WI38 (cell line): ENCODE measurements at regions not wholly inside any gene's neighbourhood (a gene's known extent, or its start where the extent isn't known, plus 50 kb on each side); places are given as distances from the start of the nearest gene placed in this dataset.

Experiments used
- H3K4me3 ChIP-seq: 2 replicates; pipeline ENCODE4 v1.5.1; 2011; ENCODE audit warnings: low read depth, mild to moderate bottlenecking, control low read depth, low read length
- TF ChIP-seq, protein P1 (sequence below): IDR thresholded peaks from 2 replicates; pipeline ENCODE4 v1.5.1; 2012; ENCODE audit warnings: low read depth, mild to moderate bottlenecking, control low read depth, low read length

DNA sequence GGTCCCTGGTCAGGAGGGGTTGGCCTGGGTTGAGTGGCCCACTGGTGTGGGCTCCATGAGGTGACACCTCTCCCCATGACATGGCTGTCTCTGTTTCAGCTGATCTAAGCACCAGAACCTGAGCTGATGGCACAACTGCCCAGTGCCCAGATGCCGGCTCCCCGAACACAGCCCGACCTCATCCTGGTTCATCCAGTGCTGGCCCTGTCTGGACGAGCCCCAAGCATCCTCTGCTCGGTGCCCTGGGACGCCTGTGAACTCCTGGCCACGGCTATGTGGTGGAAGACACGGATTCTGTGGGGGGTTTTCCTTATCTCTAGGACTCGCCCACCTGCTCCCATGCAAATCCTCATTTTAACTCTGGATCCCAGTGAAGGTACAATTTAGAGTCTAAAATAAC, 389.2 kb downstream of the SHANK2 start:
- no peak overlapping the region for H3K4me3 ChIP-seq
- TF ChIP-seq, protein P1, sequence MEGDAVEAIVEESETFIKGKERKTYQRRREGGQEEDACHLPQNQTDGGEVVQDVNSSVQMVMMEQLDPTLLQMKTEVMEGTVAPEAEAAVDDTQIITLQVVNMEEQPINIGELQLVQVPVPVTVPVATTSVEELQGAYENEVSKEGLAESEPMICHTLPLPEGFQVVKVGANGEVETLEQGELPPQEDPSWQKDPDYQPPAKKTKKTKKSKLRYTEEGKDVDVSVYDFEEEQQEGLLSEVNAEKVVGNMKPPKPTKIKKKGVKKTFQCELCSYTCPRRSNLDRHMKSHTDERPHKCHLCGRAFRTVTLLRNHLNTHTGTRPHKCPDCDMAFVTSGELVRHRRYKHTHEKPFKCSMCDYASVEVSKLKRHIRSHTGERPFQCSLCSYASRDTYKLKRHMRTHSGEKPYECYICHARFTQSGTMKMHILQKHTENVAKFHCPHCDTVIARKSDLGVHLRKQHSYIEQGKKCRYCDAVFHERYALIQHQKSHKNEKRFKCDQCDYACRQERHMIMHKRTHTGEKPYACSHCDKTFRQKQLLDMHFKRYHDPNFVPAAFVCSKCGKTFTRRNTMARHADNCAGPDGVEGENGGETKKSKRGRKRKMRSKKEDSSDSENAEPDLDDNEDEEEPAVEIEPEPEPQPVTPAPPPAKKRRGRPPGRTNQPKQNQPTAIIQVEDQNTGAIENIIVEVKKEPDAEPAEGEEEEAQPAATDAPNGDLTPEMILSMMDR, result no peak

- no peak overlapping the region for H3K4me3 ChIP-seq
- TF ChIP-seq, protein P1, result no peak
Measured at GRCh38 chr11:70863993-70864392, 388.4 kb downstream of the SHANK2 start.

GRCh38 chr11:70865356-70865755, 387.0 kb downstream of the SHANK2 start:
- TF ChIP-seq, protein P1, result no peak
- no peak overlapping the region for H3K4me3 ChIP-seq

GRCh38 chr11:70866834-70867233, 385.5 kb downstream of the SHANK2 start:
- TF ChIP-seq, protein P1, result no peak
- H3K4me3 ChIP-seq, result no peak overlapping the region

GRCh38 chr11:70867281-70868047, 384.9 kb downstream of the SHANK2 start:
- TF ChIP-seq, protein P1, result no peak
- no peak overlapping the region for H3K4me3 ChIP-seq

DNA sequence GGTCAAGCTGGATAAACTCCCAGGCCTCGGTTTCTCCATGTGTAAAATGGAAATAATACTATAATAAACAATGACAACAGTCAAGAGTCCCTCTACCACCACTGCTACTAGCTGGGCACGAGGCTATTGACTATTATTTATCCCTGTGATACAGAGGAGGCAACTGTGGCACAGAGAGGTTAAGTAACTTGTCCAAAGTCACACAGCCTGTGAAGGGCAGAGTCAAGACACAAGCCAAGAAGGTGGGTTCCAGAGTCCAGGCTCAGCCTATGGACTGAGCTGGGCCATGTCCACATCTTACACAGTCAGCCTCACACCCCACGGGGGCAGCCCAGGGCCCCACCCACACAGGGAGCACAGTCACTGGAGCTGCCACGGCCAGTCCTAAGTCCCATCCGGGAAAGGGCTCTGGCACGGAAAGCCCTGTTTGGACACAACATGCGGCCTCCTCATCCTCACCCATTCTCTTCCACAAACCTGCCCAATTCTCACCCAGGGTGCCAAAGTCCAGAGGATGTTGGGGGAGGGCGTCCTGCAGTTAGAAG, 384.0 kb downstream of the SHANK2 start:
- no peak overlapping the region for H3K4me3 ChIP-seq

DNA sequence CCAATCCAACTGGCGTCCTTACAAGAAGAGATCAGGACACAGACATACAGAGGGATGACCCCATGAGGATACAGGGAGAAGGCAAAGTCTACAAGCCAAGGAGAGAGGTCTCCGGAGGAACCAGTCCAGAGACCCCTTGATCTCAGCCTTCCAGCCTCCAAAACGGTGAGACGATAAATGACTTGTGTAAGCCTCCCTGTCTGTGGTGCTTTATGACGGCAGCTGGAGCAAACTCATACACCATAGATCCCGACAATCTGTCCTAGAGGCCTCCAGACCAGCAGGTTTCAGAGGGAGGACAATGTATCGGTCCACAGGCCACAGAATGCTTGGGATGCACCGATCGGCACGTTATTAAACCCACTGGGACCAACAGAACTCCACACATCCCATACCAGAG, 383.3 kb downstream of the SHANK2 start:
- H3K4me3 ChIP-seq, result no peak overlapping the region
- TF ChIP-seq, protein P1, result no peak

More for the DNA sequence above, 384.0 kb downstream of the SHANK2 start:
- TF ChIP-seq, protein P1, result no peak
